Activated CD4-positive, alpha-beta T cell treated with anti-CD3 and anti-CD28 coated beads for 36 hours (primary cell): ENCODE measurements at regions not wholly inside any gene's neighbourhood (a gene's known extent, or its start where the extent isn't known, plus 50 kb on each side); places are given as distances from the start of the nearest gene placed in this dataset.

Source experiments
- ATAC-seq: fragments of 200-7000 bp; cut with Tn5 transposase; one replicate; pipeline ENCODE4 v1.10.0; 2021; ENCODE audit warnings: mild to moderate bottlenecking, moderate library complexity
- CTCF ChIA-PET: fragments of 350-600 bp; sonication (Branson Sonifier 250); formaldehyde crosslinking; loops from one replicate; lab custom pipeline; 2021; ENCODE audit warnings: antibody characterized with exemption; lab: Charles Lee
- POLR2A ChIA-PET: fragments of 350-600 bp; sonication (Branson Sonifier 250); formaldehyde crosslinking; loops from one replicate; lab custom pipeline; 2021; ENCODE audit warnings: antibody characterized with exemption, inconsistent platforms; lab: Charles Lee
- DNase-seq: peaks from one replicate; pipeline ENCODE4 v3.0.0-alpha.2; 2020
- H3K27ac Mint-ChIP-seq: one replicate; pipeline ENCODE4 v1.8.0; 2021; ENCODE audit warnings: mixed read lengths
- H3K27me3 Mint-ChIP-seq: one replicate; pipeline ENCODE4 v1.8.0; 2021; ENCODE audit warnings: mixed read lengths
- H3K36me3 Mint-ChIP-seq: one replicate; pipeline ENCODE4 v1.8.0; 2021; ENCODE audit warnings: low read depth, mixed read lengths
- H3K4me1 Mint-ChIP-seq: one replicate; pipeline ENCODE4 v1.8.0; 2021; ENCODE audit warnings: mixed read lengths
- H3K4me3 Mint-ChIP-seq: one replicate; pipeline ENCODE4 v1.8.0; 2021; ENCODE audit warnings: mild to moderate bottlenecking, moderate library complexity, mixed read lengths
- H3K9me3 Mint-ChIP-seq: one replicate; pipeline ENCODE4 v1.8.0; 2021; ENCODE audit warnings: low read depth, mixed read lengths
- intact Hi-C, 2 experiments: fragments of 100-400 bp; cut with DNase I in 1 of 2; cut with micrococcal nuclease in 1 of 2; formaldehyde crosslinking; loops; one replicate each; pipeline versions ENCODE4 v1.14.2 to v1.15.1; 2022 to 2024; cut with DNase I, micrococcal nuclease

- intact Hi-C loops: no loop called here
Measured at GRCh38 chr12:125674554-125675338, 609.5 kb downstream of the AACS start.

GRCh38 chr12:125676366-125676765, 611.1 kb downstream of the AACS start:
- no peak for ATAC-seq

More at GRCh38 chr12:125674554-125675338, 609.5 kb downstream of the AACS start:
- no peaks in the 10 kb centered on the region for H3K27me3 Mint-ChIP-seq
- H3K36me3 Mint-ChIP-seq: no peaks in the 10 kb centered on the region
- DNase-seq (no peak), ATAC-seq (no peak)
- no peaks in the 10 kb centered on the region for H3K9me3 Mint-ChIP-seq
- ChIA-PET POLR2A (no interaction called here), CTCF (interaction anchor here (0.7 to 0.8 kb wide), 2 partner anchors 99 to 243 kb away, joined by 3 read pairs; no protein-coding TSS in a partner anchor)
- H3K27ac Mint-ChIP-seq: no peak overlapping the region
- no peak overlapping the region for H3K4me3 Mint-ChIP-seq
- H3K4me1 Mint-ChIP-seq: no peaks in the 10 kb centered on the region

GRCh38 chr12:125677829-125678228, 612.6 kb downstream of the AACS start:
- ATAC-seq (no peak), DNase-seq (no peak)
- Mint-ChIP-seq H3K27me3 (no peaks in the 10 kb centered on the region), H3K4me1 (no peaks in the 10 kb centered on the region), H3K4me3 (no peak overlapping the region), H3K9me3 (peaks cover 2% of the 10 kb centered on the region), H3K36me3 (no peaks in the 10 kb centered on the region), H3K27ac (no peak overlapping the region)
- ChIA-PET CTCF (no interaction called here), POLR2A (no interaction called here)
- intact Hi-C loops: no loop called here

More at GRCh38 chr12:125676366-125676765, 611.1 kb downstream of the AACS start:
- peaks cover 2% of the 10 kb centered on the region for H3K9me3 Mint-ChIP-seq
- intact Hi-C loops: no loop called here
- H3K4me1 Mint-ChIP-seq: no peaks in the 10 kb centered on the region
- no peak overlapping the region for H3K4me3 Mint-ChIP-seq
- no peak for DNase-seq
- CTCF ChIA-PET: interaction anchor here (1.0 kb wide), 1 partner anchor 10 kb away, joined by 3 read pairs; no protein-coding TSS in a partner anchor
- POLR2A ChIA-PET: no interaction called here
- no peaks in the 10 kb centered on the region for H3K27me3 Mint-ChIP-seq
- H3K36me3 Mint-ChIP-seq: no peaks in the 10 kb centered on the region
- no peak overlapping the region for H3K27ac Mint-ChIP-seq

GRCh38 chr12:125678589-125678993, 613.4 kb downstream of the AACS start:
- no peaks in the 10 kb centered on the region for H3K27me3 Mint-ChIP-seq
- CTCF ChIA-PET: no interaction called here
- H3K36me3 Mint-ChIP-seq: no peaks in the 10 kb centered on the region
- POLR2A ChIA-PET: no interaction called here
- ATAC-seq: no peak
- intact Hi-C loops: no loop called here
- H3K4me1 Mint-ChIP-seq: no peaks in the 10 kb centered on the region
- no peak overlapping the region for H3K27ac Mint-ChIP-seq
- H3K9me3 Mint-ChIP-seq: peaks cover 2% of the 10 kb centered on the region
- no peak overlapping the region for H3K4me3 Mint-ChIP-seq
- DNase-seq: no peak

- DNase-seq (peak; percentile 80), ATAC-seq (peak; percentile 80)
- H3K27me3 Mint-ChIP-seq: no peaks in the 10 kb centered on the region
- ChIA-PET POLR2A (no interaction called here), CTCF (interaction anchor here (0.6 kb wide), 1 partner anchor 1194 kb away, joined by 3 read pairs; no protein-coding TSS in a partner anchor)
- no peaks in the 10 kb centered on the region for H3K36me3 Mint-ChIP-seq
- intact Hi-C loops: loop anchor here (1.0 to 10.0 kb wide), 3 partner anchors 149 to 353 kb away; no protein-coding TSS in a partner anchor
- H3K4me1 Mint-ChIP-seq: no peaks in the 10 kb centered on the region
- peaks cover 2% of the 10 kb centered on the region for H3K9me3 Mint-ChIP-seq
- H3K4me3 Mint-ChIP-seq: no peak overlapping the region
- no peak overlapping the region for H3K27ac Mint-ChIP-seq
Measured at GRCh38 chr12:125683748-125684381, 618.6 kb downstream of the AACS start.

- ATAC-seq: no peak
- POLR2A ChIA-PET: no interaction called here
- Mint-ChIP-seq H3K36me3 (no peaks in the 10 kb centered on the region), H3K4me1 (no peaks in the 10 kb centered on the region), H3K27ac (no peak overlapping the region), H3K4me3 (no peak overlapping the region), H3K9me3 (peaks cover 2% of the 10 kb centered on the region), H3K27me3 (no peaks in the 10 kb centered on the region)
- intact Hi-C loops: loop anchor here in 1 of 2 experiments (10.0 kb wide), 1 partner anchor 150 kb away; no protein-coding TSS in a partner anchor
- no peak for DNase-seq
- CTCF ChIA-PET: no interaction called here
Measured at GRCh38 chr12:125684968-125685790, 619.9 kb downstream of the AACS start.

- no peak for ATAC-seq
Measured at GRCh38 chr12:125685915-125686314, 620.7 kb downstream of the AACS start.

GRCh38 chr12:125687403-125687802, 622.2 kb downstream of the AACS start:
- no peak for ATAC-seq
- Mint-ChIP-seq H3K36me3 (no peaks in the 10 kb centered on the region), H3K9me3 (no peaks in the 10 kb centered on the region), H3K27ac (no peak overlapping the region), H3K4me3 (no peak overlapping the region), H3K4me1 (no peaks in the 10 kb centered on the region), H3K27me3 (no peaks in the 10 kb centered on the region)
- CTCF ChIA-PET: no interaction called here
- POLR2A ChIA-PET: no interaction called here
- intact Hi-C loops: loop anchor here in 1 of 2 experiments (10.0 kb wide), 1 partner anchor 153 kb away; no protein-coding TSS in a partner anchor
- DNase-seq: no peak

More at GRCh38 chr12:125685915-125686314, 620.7 kb downstream of the AACS start:
- no peak overlapping the region for H3K27ac Mint-ChIP-seq
- H3K27me3 Mint-ChIP-seq: no peaks in the 10 kb centered on the region
- CTCF ChIA-PET: no interaction called here
- intact Hi-C loops: loop anchor here in 1 of 2 experiments (10.0 kb wide), 1 partner anchor 151 kb away; no protein-coding TSS in a partner anchor
- H3K36me3 Mint-ChIP-seq: no peaks in the 10 kb centered on the region
- POLR2A ChIA-PET: no interaction called here
- H3K9me3 Mint-ChIP-seq: no peaks in the 10 kb centered on the region
- no peak overlapping the region for H3K4me3 Mint-ChIP-seq
- DNase-seq: no peak
- no peaks in the 10 kb centered on the region for H3K4me1 Mint-ChIP-seq

GRCh38 chr12:125687820-125688219, 622.6 kb downstream of the AACS start:
- Mint-ChIP-seq H3K27me3 (no peaks in the 10 kb centered on the region), H3K4me1 (no peaks in the 10 kb centered on the region), H3K9me3 (no peaks in the 10 kb centered on the region), H3K27ac (no peak overlapping the region), H3K4me3 (no peak overlapping the region), H3K36me3 (no peaks in the 10 kb centered on the region)
- POLR2A ChIA-PET: no interaction called here
- no peak for DNase-seq
- intact Hi-C loops: loop anchor here in 1 of 2 experiments (10.0 kb wide), 1 partner anchor 153 kb away; no protein-coding TSS in a partner anchor
- no peak for ATAC-seq
- CTCF ChIA-PET: interaction anchor here (0.6 kb wide), 1 partner anchor 503 kb away, joined by 3 read pairs; no protein-coding TSS in a partner anchor

- no peak overlapping the region for H3K4me3 Mint-ChIP-seq
- H3K36me3 Mint-ChIP-seq: no peaks in the 10 kb centered on the region
- H3K4me1 Mint-ChIP-seq: no peaks in the 10 kb centered on the region
- H3K27ac Mint-ChIP-seq: no peak overlapping the region
- CTCF ChIA-PET: interaction anchor here (0.6 kb wide), 1 partner anchor 503 kb away, joined by 3 read pairs; no protein-coding TSS in a partner anchor
- POLR2A ChIA-PET: no interaction called here
- DNase-seq (no peak), ATAC-seq (no peak)
- no peaks in the 10 kb centered on the region for H3K9me3 Mint-ChIP-seq
- H3K27me3 Mint-ChIP-seq: no peaks in the 10 kb centered on the region
- intact Hi-C loops: loop anchor here in 1 of 2 experiments (10.0 kb wide), 1 partner anchor 153 kb away; no protein-coding TSS in a partner anchor
Measured at GRCh38 chr12:125688223-125688622, 623.0 kb downstream of the AACS start.

- Mint-ChIP-seq H3K4me1 (no peaks in the 10 kb centered on the region), H3K4me3 (no peak overlapping the region), H3K27ac (no peak overlapping the region), H3K36me3 (no peaks in the 10 kb centered on the region), H3K9me3 (no peaks in the 10 kb centered on the region), H3K27me3 (no peaks in the 10 kb centered on the region)
- intact Hi-C loops: loop anchor here in 1 of 2 experiments (10.0 kb wide), 1 partner anchor 154 kb away; no protein-coding TSS in a partner anchor
- DNase-seq: no peak
- ATAC-seq: no peak
- POLR2A ChIA-PET: no interaction called here
- CTCF ChIA-PET: no interaction called here
Measured at GRCh38 chr12:125688881-125689280, 623.6 kb downstream of the AACS start.
